Activated naive CD8-positive, alpha-beta T cell treated with anti-CD3 and anti-CD28 coated beads for 36 hours (primary cell): ENCODE measurements at regions not wholly inside any gene's neighbourhood (a gene's known extent, or its start where the extent isn't known, plus 50 kb on each side); places are given as distances from the start of the nearest gene placed in this dataset.
"Not testable (repeated sequence)": the region's sequence is repeated elsewhere in the genome, so short reads cannot be mapped to it uniquely, and the experiment has no call there.

Source experiments
- DNase-seq: peaks from one replicate; pipeline ENCODE4 v3.0.0; 2021
- H3K27ac Mint-ChIP-seq: one replicate; pipeline ENCODE4 v1.8.0; 2022; ENCODE audit warnings: mild to moderate bottlenecking, moderate library complexity, mixed read lengths
- H3K27me3 Mint-ChIP-seq: one replicate; pipeline ENCODE4 v1.8.0; 2022; ENCODE audit warnings: mild to moderate bottlenecking, mixed read lengths
- H3K36me3 Mint-ChIP-seq: one replicate; pipeline ENCODE4 v1.8.0; 2021; ENCODE audit warnings: mild to moderate bottlenecking, mixed read lengths
- H3K4me1 Mint-ChIP-seq: one replicate; pipeline ENCODE4 v1.8.0; 2021; ENCODE audit warnings: mixed read lengths
- H3K4me3 Mint-ChIP-seq: one replicate; pipeline ENCODE4 v1.8.0; 2022; ENCODE audit warnings: mild to moderate bottlenecking, moderate library complexity, mixed read lengths
- H3K9me3 Mint-ChIP-seq: one replicate; pipeline ENCODE4 v1.8.0; 2022; ENCODE audit warnings: mixed read lengths

DNA sequence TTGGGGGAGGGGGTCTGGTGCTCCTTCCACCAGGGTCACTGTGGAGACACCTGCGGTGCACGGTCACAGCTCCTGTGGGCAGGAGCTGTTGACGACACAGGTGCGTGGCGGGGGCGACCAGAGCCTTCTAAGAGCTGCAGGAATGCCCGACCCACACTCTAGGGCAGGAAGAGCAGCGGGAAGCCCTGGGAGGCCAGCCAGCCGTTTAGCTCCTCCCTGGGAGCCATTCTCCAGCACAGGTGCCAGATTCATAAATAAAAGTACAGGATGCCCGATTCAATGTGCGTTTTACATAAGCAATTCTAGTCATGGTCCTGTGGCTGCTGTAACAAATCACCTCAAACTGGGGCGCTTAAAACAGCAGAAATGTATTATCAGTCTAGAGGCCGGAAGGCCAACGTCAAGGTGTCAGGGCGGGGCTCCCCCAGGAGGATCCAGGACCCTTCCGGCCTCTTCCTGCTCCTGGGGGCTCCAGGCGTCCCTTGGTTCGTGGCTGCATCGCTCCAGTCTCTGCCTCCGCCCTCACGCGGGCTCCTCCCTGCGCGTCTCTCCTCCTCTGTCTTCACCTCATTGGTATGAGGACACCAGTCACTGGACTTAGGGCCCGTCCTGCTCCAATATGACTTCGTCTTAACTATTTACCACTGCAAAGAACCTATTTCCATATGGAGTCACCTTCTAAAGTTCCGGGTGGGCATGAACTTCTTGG lies 155.4 kb downstream of the FOXL1 start:
- Mint-ChIP-seq H3K4me1 (no peaks in the 10 kb centered on the region), H3K27ac (no peak overlapping the region), H3K4me3 (no peak overlapping the region), H3K27me3 (peaks cover 56% of the 10 kb centered on the region), H3K36me3 (no peaks in the 10 kb centered on the region), H3K9me3 (no peaks in the 10 kb centered on the region)
- no peak for DNase-seq

- H3K27ac Mint-ChIP-seq: no peak overlapping the region
- H3K4me1 Mint-ChIP-seq: no peaks in the 10 kb centered on the region
- DNase-seq: no peak
- H3K36me3 Mint-ChIP-seq: no peaks in the 10 kb centered on the region
- H3K9me3 Mint-ChIP-seq: no peaks in the 10 kb centered on the region
- H3K27me3 Mint-ChIP-seq: peaks cover 65% of the 10 kb centered on the region
- no peak overlapping the region for H3K4me3 Mint-ChIP-seq
Observed at GRCh38 chr16:86734543-86735460, 156.5 kb downstream of the FOXL1 start.

DNA sequence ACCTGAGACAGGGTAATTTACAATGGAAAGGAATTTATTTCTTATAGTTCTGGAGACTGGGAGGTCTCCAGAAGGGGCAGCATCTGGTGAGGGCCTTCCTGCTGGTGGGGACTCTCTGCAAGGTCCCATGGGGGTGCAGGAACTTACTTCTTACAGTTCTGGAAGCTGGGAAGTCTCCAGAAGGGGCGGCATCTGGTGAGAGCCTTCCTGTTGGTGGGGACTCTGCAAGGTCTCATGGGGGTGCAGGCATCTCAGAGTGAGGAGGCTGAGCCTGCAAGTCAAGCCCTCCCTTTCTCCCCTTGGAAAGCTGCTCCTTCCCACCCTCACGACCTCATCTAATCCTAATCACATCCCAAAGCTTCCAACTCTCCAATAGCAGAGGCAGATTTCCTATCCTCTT lies 157.4 kb downstream of the FOXL1 start:
- Mint-ChIP-seq H3K36me3 (no peaks in the 10 kb centered on the region), H3K27me3 (peaks cover 64% of the 10 kb centered on the region), H3K9me3 (no peaks in the 10 kb centered on the region), H3K4me1 (no peaks in the 10 kb centered on the region), H3K4me3 (no peak overlapping the region), H3K27ac (no peak overlapping the region)
- no peak for DNase-seq

GRCh38 chr16:86736502-86736901 lies 158.2 kb downstream of the FOXL1 start:
- H3K4me3 Mint-ChIP-seq: no peak overlapping the region
- peaks cover 65% of the 10 kb centered on the region for H3K27me3 Mint-ChIP-seq
- peaks cover 5% of the 10 kb centered on the region for H3K4me1 Mint-ChIP-seq
- H3K36me3 Mint-ChIP-seq: no peaks in the 10 kb centered on the region
- no peak overlapping the region for H3K27ac Mint-ChIP-seq
- DNase-seq: no peak
- no peaks in the 10 kb centered on the region for H3K9me3 Mint-ChIP-seq

DNA sequence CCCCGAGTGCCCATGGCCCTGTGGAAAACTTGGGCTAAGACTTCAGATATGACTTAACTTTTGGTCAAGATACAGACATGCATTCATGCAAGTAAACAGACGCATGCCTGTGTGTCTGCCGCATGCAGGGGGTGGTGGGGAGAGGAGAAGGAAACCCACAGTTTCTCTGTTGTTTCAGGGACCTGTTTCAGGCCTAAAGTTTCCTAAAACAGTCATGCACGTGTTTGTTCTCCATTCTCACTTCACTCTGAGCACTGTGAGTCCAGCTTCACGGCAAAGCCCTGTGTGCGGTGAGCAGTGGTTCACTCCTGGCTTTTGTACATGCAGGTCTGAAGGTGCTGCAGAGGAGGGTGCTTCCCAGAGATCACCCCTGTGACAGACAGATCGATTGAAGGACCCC lies 158.7 kb downstream of the FOXL1 start:
- no peak overlapping the region for H3K27ac Mint-ChIP-seq
- DNase-seq: no peak
- peaks cover 5% of the 10 kb centered on the region for H3K4me1 Mint-ChIP-seq
- H3K27me3 Mint-ChIP-seq: peaks cover 65% of the 10 kb centered on the region
- no peaks in the 10 kb centered on the region for H3K36me3 Mint-ChIP-seq
- H3K9me3 Mint-ChIP-seq: no peaks in the 10 kb centered on the region
- no peak overlapping the region for H3K4me3 Mint-ChIP-seq

DNA sequence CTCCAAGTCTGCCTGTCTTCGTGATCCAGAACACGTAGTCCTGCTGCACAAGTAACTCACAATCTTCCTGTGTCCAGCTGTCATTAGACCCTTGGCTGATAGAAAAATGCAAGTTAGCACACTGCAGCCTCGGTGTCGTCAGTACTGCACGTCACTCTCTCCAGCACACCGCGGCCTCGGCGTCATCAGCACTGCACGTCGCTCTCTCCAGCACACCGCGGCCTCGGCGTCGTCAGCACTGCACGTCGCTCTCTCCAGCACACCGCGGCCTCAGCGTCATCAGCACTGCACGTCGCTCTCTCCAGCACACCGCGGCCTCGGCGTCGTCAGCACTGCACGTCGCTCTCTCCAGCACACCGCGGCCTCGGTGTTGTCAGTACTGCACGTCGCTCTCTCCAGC lies 160.0 kb downstream of the FOXL1 start:
- peaks cover 57% of the 10 kb centered on the region for H3K27me3 Mint-ChIP-seq
- not testable (repeated sequence) for H3K4me1 Mint-ChIP-seq, H3K4me3 Mint-ChIP-seq, DNase-seq, H3K27ac Mint-ChIP-seq, H3K9me3 Mint-ChIP-seq, H3K36me3 Mint-ChIP-seq

DNA sequence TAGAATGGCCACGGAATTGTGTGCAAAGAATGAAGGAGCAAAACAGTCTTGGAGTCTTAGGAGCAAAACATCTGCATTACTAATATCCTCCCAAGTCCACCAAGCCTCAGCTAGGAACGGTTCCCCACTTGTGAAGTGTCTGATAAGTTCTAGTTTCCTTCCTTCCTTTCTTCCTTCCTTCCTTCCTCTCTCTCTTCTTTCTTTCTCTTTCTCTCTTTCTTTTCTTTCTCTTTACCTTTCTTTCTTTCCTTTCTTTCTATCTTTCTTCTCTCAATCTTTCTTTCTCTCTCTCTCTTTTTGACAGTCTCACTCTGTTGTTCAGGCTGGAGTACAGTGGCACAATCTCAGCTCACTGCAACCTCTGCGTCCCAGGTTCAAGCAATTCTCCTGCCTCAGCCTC lies 160.8 kb downstream of the FOXL1 start:
- no peak overlapping the region for H3K4me3 Mint-ChIP-seq
- H3K36me3 Mint-ChIP-seq: no peaks in the 10 kb centered on the region
- DNase-seq: no peak
- H3K9me3 Mint-ChIP-seq: no peaks in the 10 kb centered on the region
- H3K27me3 Mint-ChIP-seq: peaks cover 49% of the 10 kb centered on the region
- no peak overlapping the region for H3K27ac Mint-ChIP-seq
- H3K4me1 Mint-ChIP-seq: peaks cover 5% of the 10 kb centered on the region

- Mint-ChIP-seq H3K9me3 (no peaks in the 10 kb centered on the region), H3K27me3 (peaks cover 44% of the 10 kb centered on the region), H3K4me1 (peaks cover 5% of the 10 kb centered on the region), H3K4me3 (no peak overlapping the region), H3K36me3 (no peaks in the 10 kb centered on the region), H3K27ac (no peak overlapping the region)
- no peak for DNase-seq
Observed at GRCh38 chr16:86739808-86740207, 161.5 kb downstream of the FOXL1 start.

DNA sequence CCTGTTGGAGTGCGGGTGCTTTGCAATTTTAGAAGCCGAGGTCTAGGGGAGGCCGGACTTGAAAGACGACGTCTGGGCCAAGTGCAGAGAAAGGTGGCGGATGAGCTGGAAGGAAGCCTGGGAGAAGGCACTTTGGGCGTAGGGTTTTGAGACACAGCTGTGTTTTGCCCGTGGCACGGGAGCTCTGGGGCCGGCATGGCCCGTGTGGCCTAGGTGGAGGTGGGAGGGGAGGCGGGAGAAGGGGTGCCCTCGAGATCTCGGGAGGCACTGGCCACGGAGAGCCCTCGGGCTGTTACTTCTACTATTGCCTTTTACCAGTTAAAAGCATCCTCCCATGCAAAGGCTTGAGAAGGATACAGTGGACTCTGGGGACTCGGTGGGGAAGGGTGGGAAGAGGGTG lies 161.9 kb downstream of the FOXL1 start:
- Mint-ChIP-seq H3K4me1 (peaks cover 5% of the 10 kb centered on the region), H3K9me3 (no peaks in the 10 kb centered on the region), H3K27me3 (peaks cover 44% of the 10 kb centered on the region), H3K36me3 (no peaks in the 10 kb centered on the region), H3K27ac (no peak overlapping the region), H3K4me3 (no peak overlapping the region)
- DNase-seq: no peak

GRCh38 chr16:86740906-86741799 lies 162.8 kb downstream of the FOXL1 start:
- Mint-ChIP-seq H3K27ac (no peak overlapping the region), H3K4me3 (peak overlapping the region; percentile 50), H3K4me1 (peaks cover 5% of the 10 kb centered on the region), H3K36me3 (no peaks in the 10 kb centered on the region), H3K9me3 (no peaks in the 10 kb centered on the region), H3K27me3 (peaks cover 43% of the 10 kb centered on the region)
- DNase-seq: no peak

- no peak overlapping the region for H3K4me3 Mint-ChIP-seq
- H3K27ac Mint-ChIP-seq: no peak overlapping the region
- no peak for DNase-seq
- H3K36me3 Mint-ChIP-seq: no peaks in the 10 kb centered on the region
- H3K4me1 Mint-ChIP-seq: no peaks in the 10 kb centered on the region
- H3K27me3 Mint-ChIP-seq: peaks cover 12% of the 10 kb centered on the region
- no peaks in the 10 kb centered on the region for H3K9me3 Mint-ChIP-seq
Observed at GRCh38 chr16:86747761-86748160, 169.4 kb downstream of the FOXL1 start.

DNA sequence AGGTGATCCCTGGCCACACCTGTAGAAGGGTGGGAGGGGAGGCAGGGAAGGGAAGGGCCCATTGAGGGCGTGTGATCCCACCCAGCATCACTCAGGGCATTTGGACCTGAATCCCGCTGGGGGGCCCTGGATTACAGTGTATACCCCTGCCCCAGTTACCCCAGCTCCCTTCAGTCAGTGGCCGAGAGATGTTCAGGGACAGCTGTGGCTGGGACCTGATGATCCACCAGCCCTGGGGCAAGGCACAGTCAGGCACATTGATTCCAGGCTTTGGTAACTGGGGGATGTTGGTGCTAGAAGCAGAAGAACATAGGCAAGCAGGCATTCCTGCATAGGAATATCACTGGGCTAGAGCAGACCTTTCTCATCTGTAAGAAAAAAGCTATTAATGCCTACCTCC lies 170.3 kb downstream of the FOXL1 start:
- no peak overlapping the region for H3K27ac Mint-ChIP-seq
- H3K4me1 Mint-ChIP-seq: no peaks in the 10 kb centered on the region
- peaks cover 12% of the 10 kb centered on the region for H3K27me3 Mint-ChIP-seq
- no peak overlapping the region for H3K4me3 Mint-ChIP-seq
- DNase-seq: no peak
- no peaks in the 10 kb centered on the region for H3K9me3 Mint-ChIP-seq
- no peaks in the 10 kb centered on the region for H3K36me3 Mint-ChIP-seq

GRCh38 chr16:86751076-86752030 lies 173.0 kb downstream of the FOXL1 start:
- Mint-ChIP-seq H3K27me3 (peaks cover 12% of the 10 kb centered on the region), H3K36me3 (no peaks in the 10 kb centered on the region), H3K4me3 (no peak overlapping the region), H3K9me3 (no peaks in the 10 kb centered on the region), H3K27ac (no peak overlapping the region), H3K4me1 (no peaks in the 10 kb centered on the region)
- no peak for DNase-seq

- H3K36me3 Mint-ChIP-seq: no peaks in the 10 kb centered on the region
- peaks cover 18% of the 10 kb centered on the region for H3K27me3 Mint-ChIP-seq
- H3K27ac Mint-ChIP-seq: no peak overlapping the region
Observed at GRCh38 chr16:86752582-86753175, 174.3 kb downstream of the FOXL1 start.

More at GRCh38 chr16:86752582-86753175, 174.3 kb downstream of the FOXL1 start:
- H3K9me3 Mint-ChIP-seq: no peaks in the 10 kb centered on the region
- H3K4me1 Mint-ChIP-seq: peaks cover 4% of the 10 kb centered on the region
- no peak for DNase-seq
- no peak overlapping the region for H3K4me3 Mint-ChIP-seq
